Prostate gland (tissue), 2 donors: ENCODE measurements at regions not wholly inside any gene's neighbourhood (a gene's known extent, or its start where the extent isn't known, plus 50 kb on each side); places are given as distances from the start of the nearest gene placed in this dataset.
A peak's percentile ranks its signal among the peaks of the same experiment; 100 is the strongest.

ENCODE experiments used
- CTCF ChIP-seq, 4 experiments: fragments of 200-600 bp in 2 of 4; fragments of 450-650 bp in 2 of 4; sonication (generic) in 2 of 4; IDR thresholded peaks; 1 replicate in 3 of 4; 2 replicates in 1 of 4; pipeline ENCODE4 v1.5.1; 2016 to 2019; ENCODE audit warnings: antibody characterized with exemption in 4 of 4, mild to moderate bottlenecking in 2 of 4, moderate library complexity in 2 of 4
- POLR2A ChIP-seq: fragments of 450-650 bp; IDR thresholded peaks from one replicate; pipeline ENCODE4 v1.6.1; 2016; ENCODE audit warnings: antibody characterized with exemption, mild to moderate bottlenecking
- POLR2AphosphoS5 ChIP-seq: sonication (generic); formaldehyde crosslinking; IDR thresholded peaks from one replicate; pipeline ENCODE4 v1.6.1; 2017; ENCODE audit warnings: antibody characterized with exemption

- TF ChIP-seq CTCF (IDR thresholded peaks at IDR 0.05) (peak in 1 of 4 experiments; percentile 29), POLR2A (no peak), POLR2AphosphoS5 (no peak)
Measured at GRCh38 chr17:6894206-6894528, 62.6 kb upstream of the TEKT1 start.
